ENCODE measurements at regions not wholly inside any gene's neighbourhood (a gene's known extent, or its start where the extent isn't known, plus 50 kb on each side); places are given as distances from the start of the nearest gene placed in this dataset.
A peak's percentile ranks its signal among the peaks of the same experiment; 100 is the strongest.
"Not testable (repeated sequence)": the region's sequence is repeated elsewhere in the genome, so short reads cannot be mapped to it uniquely, and the experiment has no call there.

GRCh38 chr2:149899390-149899789 is 311.8 kb upstream of the MMADHC start:
- no peak for DNase-seq

GRCh38 chr2:149894760-149895159 is 307.2 kb upstream of the MMADHC start:
- DNase-seq, result peak; percentile 22

DNA sequence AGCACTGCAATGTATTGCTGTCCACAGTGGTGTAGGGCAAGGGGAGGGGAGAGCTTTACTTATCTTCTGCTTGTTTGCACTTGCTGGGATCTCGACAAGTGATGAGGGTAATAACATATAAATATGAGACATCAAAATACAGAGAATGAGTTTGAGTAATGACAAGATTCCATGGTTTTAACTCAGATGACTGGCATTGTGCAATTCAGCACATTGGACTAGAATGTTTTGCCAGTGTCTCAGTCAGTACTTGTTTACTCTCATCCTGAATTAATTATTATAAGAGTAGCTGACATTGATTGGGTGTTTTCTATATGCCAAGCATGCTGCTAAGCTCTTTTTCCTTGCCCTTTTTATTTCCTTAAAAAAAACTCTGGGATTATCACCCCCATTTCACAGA is 306.7 kb upstream of the MMADHC start:
- DNase-seq, result no peak

DNA sequence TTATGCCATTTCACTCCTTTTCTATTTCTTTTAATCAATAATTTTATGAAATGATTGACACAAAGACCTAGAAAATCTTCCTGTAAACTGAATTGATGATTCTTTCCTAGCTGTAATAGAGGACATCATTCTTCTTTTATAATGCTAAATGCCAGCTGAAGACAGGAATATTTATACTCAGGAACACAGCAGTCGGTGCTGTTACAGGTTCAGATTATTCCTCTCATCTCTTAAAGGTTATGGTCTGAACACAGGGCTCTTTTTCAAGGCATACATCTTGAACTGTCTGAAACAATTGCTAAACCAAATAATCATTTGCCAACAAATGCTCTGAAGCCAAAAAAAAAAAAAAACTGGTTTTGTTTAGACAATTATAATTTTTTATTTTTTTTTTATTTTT is 305.0 kb upstream of the MMADHC start:
- no peak for DNase-seq

DNA sequence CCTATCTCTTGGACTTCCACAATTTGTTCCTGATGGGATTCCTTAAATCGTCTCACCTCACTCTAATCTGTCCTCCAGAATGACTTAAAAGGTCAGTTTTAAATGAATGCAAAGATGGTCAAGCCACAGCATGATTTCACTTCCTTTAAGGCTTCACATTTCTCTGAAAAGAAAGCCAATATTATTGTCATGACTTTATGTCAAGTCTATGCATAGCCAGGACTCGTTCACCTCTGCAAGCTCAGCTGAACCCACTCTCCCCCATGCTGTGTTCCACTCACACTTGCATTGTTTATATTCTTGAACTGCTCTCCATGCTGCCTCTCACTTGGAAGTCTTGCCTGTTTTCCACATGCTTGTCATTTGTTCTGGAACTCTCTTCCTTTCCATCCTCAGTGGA is 298.4 kb upstream of the MMADHC start:
- no peak for DNase-seq

GRCh38 chr2:149885468-149885867 is 297.9 kb upstream of the MMADHC start:
- no peak for DNase-seq

GRCh38 chr2:149884871-149885270 is 297.3 kb upstream of the MMADHC start:
- DNase-seq, result no peak

- no peak for DNase-seq
Measured at GRCh38 chr2:149877913-149878312, 290.3 kb upstream of the MMADHC start.

DNA sequence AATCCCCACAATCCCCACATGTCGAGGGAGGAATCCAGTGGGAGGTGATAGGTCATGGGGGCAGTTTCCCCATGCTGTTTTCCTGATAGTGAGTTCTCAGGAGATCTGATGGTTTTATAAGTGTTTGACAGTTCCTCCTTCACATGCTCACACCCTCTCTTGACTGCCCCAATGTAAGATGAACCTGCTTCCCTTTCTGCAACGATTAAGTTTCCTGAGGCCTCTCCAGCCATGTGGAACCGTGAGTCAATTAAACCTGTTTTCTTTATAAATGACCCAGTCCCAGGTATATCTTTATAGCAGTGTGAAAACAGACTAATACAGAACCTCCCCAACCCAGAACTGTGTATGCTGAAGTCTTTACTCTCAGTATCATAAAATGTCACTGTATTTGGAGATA is 289.5 kb upstream of the MMADHC start:
- no peak for DNase-seq

- no peak for DNase-seq
Measured at GRCh38 chr2:149873936-149874335, 286.4 kb upstream of the MMADHC start.

DNA sequence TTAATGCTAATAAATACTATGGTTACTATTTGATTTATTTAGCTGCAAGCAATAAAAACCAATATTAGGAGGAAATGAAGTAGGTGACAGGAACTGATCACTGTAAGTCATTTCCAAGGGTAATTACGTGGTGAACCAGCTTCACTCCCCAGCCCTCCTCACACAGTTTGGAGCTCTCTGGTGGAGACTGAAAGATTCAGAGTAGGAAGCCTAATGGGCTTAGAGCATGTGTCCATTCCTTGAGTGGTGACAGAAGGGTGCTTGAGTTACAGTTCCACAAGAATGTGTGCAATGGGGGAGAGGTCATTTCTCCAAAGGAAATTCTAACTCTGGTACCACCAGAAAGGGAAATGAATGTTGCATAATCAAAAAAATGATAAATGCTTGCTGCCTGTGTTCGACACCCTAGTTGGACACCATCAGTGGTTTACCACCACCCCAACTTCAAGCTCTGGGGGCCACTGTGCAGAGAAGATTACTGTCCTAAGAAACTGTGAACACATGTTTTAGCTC is 285.1 kb upstream of the MMADHC start:
- no peak for DNase-seq

GRCh38 chr2:149872041-149872440 is 284.5 kb upstream of the MMADHC start:
- DNase-seq, result no peak

DNA sequence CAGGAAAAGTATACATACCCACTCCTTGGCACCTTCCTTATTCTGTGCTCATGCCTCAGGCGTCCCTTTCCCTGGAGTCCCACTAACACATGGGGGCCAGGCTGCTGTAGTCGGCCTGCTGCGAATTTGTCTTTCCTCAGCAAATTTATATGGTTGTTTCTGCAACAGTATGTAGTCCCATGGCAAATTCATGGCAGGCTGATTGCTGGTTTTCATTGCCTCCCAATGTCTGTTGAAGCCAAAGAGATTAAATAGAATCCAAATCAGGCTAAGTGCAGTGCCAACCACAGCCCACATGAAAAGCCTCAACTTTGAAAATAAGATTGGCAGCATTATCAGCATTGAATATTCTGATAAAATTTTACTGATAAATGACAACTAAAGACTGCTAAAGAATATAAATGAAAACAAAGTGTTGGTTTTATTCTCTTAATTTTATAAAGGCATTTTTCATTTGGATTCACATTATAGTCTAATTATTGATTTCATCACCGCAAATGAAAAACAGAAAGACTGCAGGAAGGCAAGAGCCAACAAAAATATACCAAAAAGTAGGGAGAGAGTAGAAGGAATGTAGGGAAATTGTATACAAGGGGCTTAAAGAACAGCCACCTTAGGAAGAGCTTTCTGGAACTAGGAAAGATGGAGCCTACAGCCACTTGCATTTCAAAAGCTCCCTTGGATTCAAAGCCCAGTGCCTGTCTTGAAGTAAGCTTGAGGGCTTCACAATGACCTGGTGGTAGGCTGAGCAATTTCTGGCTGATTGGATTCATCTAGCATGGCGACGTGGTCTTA is 283.7 kb upstream of the MMADHC start:
- no peak for DNase-seq

DNA sequence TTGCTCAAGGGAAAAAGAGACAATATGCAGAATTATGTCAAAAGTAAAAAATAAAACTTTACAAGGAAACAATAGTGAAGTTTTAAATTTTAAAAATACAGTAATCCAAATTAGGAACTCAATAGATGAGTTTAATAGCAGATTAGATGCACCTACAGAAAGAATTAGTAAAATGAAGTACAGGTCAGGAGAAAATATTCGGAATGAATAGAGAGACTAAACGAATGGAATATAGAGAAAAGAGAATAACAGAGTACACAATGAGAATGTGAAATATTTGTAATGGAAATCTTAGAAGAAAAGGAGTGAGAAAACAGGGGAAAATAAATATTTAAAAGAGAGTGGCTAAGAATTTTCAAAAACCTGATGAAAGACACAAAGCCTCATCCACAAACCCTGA is 275.7 kb upstream of the MMADHC start:
- no peak for DNase-seq

GRCh38 chr2:149861034-149861433 is 273.5 kb upstream of the MMADHC start:
- DNase-seq, result no peak

GRCh38 chr2:149860276-149860921 is 272.8 kb upstream of the MMADHC start:
- no peak for DNase-seq

DNA sequence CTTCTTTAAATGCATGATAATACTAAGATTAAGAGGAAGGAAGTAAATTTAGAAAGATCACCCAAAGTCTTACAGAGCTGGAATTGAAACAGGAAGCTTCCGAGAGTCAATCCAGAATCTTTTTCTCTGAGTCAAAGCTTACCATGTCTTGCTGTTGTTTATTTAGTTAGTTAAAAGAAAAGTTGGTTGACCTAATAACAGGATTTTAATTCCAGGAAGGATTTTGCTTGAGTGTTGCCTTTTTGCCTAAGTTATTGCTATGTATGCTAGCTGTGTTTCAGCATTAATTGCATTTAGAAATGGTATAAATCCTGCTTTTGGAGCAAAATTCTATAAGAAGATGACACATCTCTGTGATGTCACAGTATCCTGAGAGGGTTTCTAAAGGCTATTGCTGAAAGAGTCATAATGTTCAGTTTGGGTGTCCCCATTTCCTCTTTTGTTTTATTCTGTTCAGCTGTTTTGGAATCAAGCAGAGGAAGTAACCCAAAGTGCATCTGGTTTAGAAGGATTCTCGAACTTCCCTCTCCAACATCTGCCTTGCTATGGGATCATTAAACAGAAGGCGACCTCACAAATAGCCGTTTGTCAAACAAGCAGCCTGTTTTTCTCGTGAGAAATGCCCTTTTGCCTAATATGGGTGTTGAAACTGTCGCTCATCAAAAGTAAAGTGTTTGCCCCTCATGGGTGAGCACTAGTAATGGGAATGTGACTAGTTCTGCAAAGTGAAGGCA is 271.5 kb upstream of the MMADHC start:
- DNase-seq, result no peak

GRCh38 chr2:149858216-149858615 is 270.6 kb upstream of the MMADHC start:
- DNase-seq, result no peak

- DNase-seq, result no peak
Measured at GRCh38 chr2:149857344-149857743, 269.8 kb upstream of the MMADHC start.

DNA sequence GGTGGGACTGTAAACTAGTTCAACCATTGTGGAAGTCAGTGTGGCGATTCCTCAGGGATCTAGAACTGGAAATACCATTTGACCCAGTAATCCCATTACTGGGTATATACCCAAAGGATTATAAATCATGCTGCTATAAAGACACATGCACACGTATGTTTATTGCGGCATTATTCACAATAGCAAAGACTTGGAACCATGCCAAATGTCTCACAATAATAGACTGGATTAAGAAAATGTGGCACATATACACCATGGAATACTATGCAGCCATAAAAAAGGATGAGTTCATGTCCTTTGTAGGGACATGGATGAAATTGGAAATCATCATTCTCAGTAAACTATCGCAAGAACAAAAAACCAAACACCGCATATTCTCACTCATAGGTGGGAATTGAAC is 268.3 kb upstream of the MMADHC start:
- not testable (repeated sequence) for DNase-seq

DNA sequence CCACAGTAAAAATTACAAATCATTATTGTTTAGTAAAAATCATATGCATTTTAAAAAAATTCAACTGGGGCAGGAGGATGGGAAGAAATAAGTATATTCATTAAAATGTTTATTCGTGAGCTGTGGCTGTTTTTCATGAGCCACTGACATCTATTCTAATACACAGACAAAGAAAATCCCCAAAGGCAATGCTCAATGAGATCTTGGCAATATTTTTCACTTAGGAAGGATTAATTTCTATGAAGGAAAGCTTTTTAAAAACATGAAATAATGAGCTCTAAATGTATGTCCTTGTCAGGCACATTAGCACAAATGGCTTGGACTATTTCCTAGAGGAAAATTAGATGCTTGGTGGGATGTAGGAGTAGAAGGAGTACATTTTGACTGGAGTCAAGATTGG is 262.0 kb upstream of the MMADHC start:
- no peak for DNase-seq

DNA sequence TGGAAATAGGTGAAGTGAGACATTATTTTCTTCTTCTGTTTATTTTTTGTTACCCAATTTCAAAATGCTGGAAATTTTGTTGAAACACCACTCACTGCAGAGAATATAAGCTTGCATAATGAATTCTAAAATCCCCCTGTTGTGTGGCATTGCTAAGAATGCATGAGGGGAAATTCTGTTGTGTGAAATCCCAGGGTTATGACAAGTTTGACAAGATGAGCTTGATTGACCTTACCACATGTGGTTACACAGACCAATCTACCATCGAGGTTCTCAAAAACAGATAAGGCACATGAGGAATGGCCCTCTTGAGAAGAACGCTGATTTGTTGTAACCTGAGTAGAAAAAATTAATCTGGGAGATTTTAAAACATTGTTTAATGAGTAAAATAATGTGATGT is 261.6 kb upstream of the MMADHC start:
- no peak for DNase-seq

- DNase-seq, result no peak
Measured at GRCh38 chr2:149841396-149841795, 253.8 kb upstream of the MMADHC start.

DNA sequence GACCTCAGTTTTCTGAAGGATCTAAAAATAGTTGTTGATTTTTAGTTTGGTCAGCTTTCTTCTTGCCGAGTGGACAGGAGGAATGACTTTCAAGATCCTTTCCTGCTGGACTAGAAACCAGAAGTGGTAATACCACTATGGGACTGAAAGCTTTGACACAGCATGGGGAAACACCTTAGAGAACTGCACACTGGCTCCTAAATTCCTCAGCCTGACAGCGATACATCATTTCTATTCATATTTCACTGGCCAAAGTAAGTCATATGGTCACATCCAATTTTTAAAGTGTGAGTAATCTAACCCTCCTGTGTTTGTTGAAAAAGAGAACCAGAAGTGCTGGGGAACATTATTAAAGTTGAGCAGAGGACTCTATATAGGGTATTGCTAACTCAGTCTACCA is 244.7 kb upstream of the MMADHC start:
- DNase-seq, result no peak
